Neural progenitor cell (in vitro differentiated cells): ENCODE measurements at regions not wholly inside any gene's neighbourhood (a gene's known extent, or its start where the extent isn't known, plus 50 kb on each side); places are given as distances from the start of the nearest gene placed in this dataset.

Source experiments
- CTCF ChIP-seq: fragments of 200-600 bp; sonication (generic); IDR thresholded peaks from 2 replicates; pipeline ENCODE4 v1.5.1; 2017; ENCODE audit warnings: antibody characterized with exemption, mild to moderate bottlenecking
- EZH2 ChIP-seq: fragments of 200-600 bp; sonication (generic); IDR thresholded peaks from 2 replicates; pipeline ENCODE4 v1.6.1; 2017; ENCODE audit warnings: antibody characterized with exemption, mild to moderate bottlenecking, moderate library complexity
- EZH2phosphoT487 ChIP-seq: fragments of 200-600 bp; sonication (generic); IDR thresholded peaks from 2 replicates; pipeline ENCODE4 v1.6.1; 2017; ENCODE audit warnings: antibody characterized with exemption

DNA sequence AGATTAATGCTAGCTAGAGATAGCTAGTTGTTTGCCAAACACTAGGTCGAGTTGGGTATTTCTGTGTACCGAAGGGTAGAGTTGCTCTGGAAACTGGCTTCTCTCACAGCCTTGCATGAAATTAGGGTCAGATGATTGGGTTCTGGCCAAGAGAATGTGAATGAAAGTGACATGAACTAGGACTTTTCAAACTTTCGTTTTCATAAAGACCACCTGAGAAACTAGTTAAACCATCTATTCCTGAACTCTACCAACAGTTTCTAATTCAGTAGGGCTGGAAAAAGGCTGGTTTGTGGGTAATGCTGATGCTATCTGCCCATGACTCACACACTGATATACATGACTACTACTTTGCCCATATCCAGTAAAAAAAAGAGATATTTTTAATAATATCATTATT, 157.6 kb downstream of the GASK1B start:
- TF ChIP-seq CTCF, result no peak
- TF ChIP-seq EZH2, result no peak
- TF ChIP-seq EZH2phosphoT487, result no peak
